GM19395 (cell line): ENCODE measurements at regions not wholly inside any gene's neighbourhood (a gene's known extent, or its start where the extent isn't known, plus 50 kb on each side); places are given as distances from the start of the nearest gene placed in this dataset.

Experiments used
- ATAC-seq: cut with Tn5 transposase; IDR thresholded peaks from one replicate; pipeline ENCODE4 v1.9.1; 2021; ENCODE audit warnings: mild to moderate bottlenecking, moderate library complexity; ENCODE audit not compliant: unreplicated experiment

DNA sequence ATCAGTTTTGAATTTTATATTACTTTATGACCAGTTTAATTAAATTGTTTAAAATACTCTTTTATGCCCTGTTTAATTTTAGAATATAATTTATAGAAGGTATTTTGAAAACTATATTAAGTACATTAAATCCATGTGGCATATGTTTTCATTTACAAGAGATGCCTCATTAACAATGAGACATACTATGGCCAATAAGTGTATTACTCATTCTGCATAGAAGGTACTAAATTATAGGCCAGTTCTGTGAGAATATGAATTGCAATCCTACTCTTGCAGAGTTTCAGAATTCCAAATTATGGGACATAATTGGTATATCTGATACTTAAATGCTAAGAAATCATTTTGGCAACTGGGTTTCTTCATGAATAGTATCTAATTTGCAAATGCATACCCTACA lies 951.1 kb downstream of the FAT4 start:
- no peak for ATAC-seq

DNA sequence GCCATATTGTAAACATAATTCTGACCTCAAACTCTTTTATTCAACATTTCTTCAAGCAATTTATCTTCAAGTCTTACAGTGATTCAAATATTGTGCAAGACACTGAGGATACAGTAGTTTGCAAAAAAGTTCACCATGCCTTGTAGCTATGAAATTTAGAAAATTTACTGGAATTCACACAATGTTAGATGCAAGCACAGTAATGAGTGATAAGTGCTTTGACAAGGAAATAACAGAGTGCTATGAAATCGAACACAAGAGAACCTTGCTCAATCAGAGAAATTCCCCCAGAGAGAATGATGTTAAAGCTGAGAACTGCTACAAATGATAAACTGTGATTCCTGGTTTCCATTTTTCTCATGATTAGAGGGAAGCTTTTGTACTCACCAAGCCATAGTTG lies 952.9 kb downstream of the FAT4 start:
- ATAC-seq: no peak

DNA sequence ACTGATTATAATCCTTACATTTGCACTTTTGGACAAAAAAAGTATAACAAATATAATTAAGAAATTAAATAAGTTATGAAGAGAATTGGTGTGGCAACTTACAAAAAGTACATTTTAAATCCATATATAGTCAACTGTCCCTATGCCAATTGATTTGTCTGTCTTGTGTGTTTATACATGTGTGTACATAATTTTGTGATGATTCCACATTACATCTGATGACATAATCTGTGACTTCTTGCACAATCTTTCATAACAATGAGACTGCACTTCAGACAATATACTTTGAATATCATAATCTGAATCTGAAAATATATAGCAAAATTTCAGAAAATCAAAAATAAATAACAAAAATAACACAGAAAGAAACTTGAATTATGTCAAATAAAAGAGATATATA lies 953.4 kb downstream of the FAT4 start:
- no peak for ATAC-seq

DNA sequence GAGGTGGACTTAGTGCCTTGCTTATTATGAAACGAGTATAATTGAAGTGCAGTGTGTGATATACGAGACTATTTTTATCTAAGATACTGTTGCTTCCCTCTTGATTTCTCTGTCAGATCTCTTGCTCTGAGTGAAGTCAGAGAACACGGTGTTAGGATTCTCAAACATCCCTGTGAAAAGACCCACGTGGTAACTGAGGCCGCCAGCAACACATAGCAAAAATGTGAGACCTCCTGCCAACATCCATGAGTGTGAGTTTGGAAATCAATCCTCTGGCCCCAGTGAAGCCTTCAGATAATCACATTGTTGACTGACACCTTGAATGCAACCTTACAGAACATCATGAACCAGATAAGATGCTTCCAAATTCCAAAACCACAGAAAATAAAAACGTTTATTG lies 954.4 kb downstream of the FAT4 start:
- no peak for ATAC-seq

DNA sequence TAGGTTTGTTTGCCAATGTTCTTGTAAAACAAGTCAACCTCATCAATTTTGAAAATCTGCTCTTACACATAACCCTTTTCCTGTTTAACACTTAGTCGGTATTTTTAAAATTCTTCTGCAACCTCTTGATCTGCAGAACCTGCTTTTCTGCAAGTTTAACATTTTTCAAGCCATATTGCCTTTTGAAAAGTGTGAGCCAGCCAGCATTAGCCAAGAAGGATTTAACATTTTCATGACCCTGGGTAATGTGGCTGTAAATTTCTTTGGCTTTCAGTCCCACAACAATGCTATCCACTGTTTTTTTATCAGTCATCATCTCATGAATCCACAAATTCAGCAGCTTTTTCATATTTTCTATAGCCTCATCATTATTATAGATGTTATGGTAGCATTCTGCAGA lies 956.5 kb downstream of the FAT4 start:
- no peak for ATAC-seq

DNA sequence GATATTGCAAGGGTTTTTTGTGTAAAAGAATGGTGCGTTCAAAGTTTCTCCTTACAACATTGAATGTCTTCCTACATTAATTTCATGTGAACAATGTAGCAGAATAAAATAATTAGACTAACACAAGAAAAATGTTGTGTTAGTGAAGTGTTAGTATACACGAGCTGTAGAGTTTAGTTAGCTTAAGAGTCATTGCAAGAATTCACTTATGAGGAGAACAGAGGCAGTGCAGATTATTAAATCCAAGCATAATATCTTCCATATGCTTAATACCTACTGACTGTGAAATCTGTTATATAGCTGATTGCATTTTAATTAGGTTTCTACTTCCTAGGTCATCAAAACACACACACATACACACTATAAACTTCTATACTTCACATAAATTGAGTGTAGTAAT lies 959.0 kb downstream of the FAT4 start:
- no peak for ATAC-seq

DNA sequence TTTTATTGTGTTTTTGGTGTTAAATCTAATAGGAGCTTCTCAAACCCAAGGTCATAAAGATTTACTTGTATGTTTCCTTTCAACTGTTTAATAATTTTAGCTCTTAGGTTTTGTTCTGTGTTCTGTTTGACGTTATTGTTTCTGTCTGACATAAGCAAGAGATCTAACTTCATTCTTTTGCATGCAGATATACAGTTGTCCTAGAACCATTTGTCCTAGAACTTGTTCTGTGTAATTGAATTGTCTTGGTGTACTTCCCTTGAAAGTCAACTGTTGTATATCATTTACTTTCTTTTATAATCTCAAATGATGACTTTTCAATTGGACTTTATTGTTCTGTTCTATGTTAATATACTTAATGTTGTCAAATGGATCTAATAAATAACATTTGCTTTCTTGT lies 977.1 kb downstream of the FAT4 start:
- no peak for ATAC-seq

DNA sequence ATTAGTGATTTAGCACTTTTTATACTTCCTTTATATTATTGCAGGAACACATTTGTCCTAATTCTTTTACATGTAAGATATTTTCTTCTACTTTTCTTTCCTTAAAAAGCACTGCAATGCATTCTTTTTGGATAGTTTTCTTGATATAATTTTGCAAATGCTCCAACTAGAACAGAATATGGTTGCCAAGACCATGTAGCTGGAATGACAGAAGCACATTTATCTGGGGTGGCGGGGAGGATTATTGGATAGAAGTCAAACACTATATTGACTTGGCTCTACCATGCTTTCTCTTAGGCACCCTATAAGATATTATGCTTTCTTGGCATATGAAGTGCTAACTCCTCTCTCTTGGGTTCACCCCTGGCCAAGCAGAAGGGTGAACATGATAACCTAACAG lies 983.5 kb downstream of the FAT4 start:
- ATAC-seq: no peak

DNA sequence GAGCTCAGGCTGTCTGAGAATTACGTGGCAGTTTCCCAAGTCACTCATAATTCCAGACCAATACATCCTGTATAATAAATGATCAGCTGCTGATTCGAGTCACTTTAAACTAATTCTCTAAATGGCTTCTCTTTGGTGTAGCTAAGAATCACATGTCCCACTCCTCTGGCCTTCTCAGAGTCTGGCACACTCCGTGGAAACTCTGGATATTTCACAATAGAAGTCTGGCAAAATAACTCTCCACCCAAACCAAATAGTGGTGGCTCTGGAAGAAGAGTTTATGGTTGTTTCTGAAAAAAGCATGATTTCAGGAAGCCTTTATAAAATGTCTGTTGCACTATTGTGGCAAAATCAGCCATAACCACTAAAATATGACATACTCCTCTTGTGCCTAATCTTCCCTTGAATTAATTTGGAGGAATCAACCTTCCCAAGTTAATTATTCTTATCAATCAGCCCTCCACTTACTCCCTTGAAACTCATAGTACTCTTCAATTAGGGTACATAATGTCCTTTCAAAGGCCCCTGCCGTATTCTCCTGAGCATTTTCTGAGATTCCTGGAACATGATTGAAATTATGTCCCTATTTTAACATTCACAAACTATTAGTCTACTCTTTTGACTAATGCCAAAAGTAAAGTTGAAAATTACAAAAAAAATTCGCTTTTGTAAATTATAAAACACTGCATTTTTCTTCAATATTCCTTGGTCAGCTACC lies 991.6 kb downstream of the FAT4 start:
- ATAC-seq: no peak

DNA sequence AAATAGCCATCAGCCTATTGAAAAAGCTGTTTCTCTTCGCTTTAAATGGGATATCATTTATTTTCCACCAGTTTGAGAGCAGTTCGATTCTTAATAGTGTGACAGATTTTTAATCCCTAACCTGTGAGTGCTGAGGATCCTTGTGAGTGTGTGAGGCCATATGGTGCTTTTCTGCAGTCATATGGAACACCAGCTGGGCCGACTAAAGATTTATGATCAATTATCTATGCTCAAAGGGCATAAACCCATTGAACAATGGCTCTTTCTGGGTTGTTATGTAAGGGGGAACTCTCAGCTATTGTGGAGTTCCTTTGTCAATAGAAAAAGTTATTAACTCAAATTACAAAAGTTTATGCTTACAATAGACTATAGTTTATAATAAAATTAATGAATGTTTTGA lies 1003.6 kb downstream of the FAT4 start:
- no peak for ATAC-seq

DNA sequence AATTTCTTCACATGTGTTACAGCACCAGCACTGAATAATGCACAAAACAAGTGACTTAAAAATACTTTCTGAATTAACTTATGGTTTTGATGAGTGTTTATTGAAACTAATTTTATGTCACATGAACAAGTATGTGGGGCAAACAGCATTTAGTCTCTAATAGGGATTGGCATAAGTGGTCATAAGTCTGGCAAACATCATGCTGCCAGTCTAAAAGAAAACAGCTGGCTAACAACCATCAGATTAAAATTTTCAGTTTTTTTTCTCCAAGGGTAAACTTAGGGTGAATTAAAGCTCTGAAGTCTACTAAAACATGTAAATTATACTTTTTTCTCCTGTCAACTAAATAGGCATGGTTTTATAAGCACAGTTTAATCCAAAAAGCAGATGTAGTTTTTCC lies 1014.2 kb downstream of the FAT4 start:
- ATAC-seq: no peak

DNA sequence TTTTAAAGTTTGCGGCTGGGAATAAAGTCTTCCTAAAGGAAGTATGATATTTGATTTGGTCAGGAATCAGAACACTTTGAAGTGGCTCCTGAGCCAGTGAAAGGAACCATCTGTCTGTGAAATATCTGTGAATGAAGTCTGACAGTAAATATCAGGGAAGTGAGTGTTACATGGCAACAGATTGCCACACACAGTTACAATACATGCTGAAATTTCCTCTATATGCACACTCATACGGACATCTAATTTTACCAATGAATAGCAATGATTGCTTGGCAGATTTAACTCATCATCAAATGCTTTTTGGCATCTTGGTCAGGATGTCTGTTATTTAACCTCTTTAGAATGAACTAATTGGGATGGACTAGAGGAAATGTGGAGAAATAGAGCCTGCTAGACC lies 1023.8 kb downstream of the FAT4 start:
- no peak for ATAC-seq

DNA sequence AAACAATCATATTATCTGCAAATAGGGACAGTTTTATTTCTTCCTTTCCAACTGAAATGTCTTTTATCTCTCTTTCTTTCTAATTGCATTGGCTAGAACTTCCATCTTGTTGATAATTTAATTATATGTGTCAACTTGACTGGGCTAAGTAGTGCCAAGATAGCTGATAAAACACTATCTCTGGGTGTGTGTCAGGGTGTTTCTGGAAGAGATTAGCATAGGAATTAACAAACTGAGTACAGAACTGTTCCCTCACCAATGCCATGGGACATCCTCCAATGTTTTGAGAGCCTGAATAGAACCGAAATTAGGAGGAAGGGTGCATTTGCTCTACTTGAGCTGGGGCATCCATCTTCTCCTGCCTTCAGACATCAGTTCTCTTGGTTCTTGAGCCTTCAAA lies 1027.2 kb downstream of the FAT4 start:
- no peak for ATAC-seq

DNA sequence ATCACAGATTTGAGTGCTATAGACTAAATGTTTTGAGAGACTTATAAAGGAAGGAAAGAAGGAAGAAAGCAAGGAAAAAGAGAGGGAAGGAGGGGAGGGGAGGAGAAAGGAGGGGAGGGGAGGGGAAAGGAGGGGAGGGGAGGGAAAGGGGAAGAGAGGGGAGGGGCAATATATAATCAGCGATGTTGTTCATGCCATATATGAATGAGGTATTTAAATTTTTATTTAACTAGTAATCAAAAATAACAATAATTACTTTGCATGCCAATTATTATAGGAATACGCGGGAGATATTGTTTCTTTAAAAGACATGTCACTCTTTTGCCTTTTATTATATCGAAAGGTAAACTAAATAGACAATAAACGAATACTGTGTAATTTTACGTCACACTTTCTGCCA lies 1029.7 kb downstream of the FAT4 start:
- ATAC-seq: no peak

DNA sequence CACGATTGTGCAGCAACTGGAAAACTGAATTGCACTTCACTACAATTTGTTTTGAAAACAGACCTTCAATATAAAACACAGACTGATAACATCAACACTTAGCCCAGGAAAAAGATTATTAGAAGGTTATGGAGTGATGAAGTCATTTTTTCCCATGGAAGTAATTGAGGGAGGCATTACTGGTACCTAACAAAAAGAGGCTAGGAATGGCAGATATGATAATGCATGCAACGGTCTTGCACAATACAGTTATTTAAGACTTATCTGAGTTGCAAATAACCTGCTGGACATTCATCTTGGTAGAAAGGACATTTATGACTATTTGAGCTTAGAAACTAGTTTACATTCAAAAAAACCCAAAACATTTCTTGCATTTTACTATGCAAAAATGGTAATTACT lies 1031.9 kb downstream of the FAT4 start:
- ATAC-seq: no peak

DNA sequence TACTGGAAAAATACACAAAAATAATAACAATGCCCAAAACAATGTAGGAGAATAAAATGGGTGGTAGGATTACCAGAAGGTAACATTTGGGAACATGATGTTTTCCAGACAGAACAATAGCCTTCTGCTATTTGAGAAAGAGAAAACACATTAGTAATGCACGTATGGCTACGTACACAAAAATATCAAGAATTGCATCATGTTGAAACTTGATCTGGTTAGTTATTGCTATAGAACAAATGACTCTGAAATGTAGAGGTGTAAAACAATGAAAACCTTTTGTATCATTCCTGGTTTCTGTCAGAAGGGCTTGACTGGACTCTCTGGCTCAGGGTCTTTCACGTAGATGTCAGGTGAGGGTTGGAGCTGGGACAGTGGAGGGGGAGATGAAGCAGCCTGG lies 1040.0 kb downstream of the FAT4 start:
- ATAC-seq: no peak

DNA sequence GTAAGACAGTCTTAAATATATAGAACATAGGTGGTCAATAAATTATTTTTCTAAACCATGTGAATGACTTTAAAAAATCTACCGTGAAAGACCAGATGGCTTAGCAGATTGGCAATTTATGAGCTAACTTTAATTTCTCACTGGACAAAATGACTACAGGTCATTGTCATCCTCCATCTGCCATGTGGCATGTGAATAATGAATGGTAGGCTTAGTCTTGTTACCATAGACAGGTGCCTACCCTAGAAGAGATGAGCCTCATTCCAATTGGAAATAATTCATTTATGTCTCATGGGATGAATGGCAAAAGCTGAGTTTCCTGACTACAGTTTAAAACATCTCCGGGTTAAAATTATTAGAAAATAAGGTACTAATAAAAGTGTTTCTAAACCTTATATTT lies 1043.3 kb downstream of the FAT4 start:
- no peak for ATAC-seq

DNA sequence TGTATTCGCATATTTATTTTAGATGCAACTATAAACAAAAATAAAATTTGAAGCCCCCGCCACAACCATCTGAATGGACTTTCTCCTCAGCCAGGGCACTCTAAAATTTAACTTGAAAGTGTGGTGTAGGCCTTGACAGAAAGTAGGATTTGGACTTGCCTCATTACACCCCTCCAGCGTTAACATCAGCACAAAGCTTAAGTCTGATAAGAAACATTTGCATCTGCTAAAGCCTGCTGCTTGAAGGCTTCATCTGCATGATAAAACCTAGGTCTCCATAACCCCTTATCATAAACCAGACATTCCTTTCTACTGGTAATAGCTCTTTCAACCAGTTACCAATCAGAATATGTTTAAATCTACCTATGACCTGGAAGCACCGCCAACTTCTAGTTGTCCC lies 1046.5 kb downstream of the FAT4 start:
- no peak for ATAC-seq

DNA sequence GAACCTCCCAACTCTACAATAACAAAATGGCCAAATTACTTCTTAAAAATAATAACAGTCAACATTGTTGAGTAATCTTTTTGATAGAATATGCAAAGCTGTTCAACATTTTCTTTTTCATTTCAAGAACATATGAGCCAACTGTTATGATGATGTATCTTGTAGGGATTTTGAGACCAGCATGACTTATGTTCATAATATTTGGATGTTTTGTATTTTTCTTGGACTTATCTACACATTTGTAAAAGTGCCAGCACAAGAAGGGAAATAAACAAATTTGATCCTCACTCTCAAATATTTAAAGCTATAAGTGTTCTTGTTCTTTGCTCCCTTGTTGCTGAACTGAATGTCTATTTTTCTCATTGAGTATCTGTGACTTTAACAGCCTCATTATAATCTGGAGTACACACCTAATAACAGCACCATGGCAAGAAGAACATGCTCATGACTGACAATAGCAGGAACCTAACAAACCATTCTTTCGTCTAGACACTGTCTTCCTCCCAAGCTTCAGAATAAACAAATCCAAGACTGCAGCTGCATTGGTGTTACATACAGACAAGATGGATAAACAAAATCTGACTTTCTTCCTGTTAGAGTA lies 1049.7 kb downstream of the FAT4 start:
- ATAC-seq: no peak

DNA sequence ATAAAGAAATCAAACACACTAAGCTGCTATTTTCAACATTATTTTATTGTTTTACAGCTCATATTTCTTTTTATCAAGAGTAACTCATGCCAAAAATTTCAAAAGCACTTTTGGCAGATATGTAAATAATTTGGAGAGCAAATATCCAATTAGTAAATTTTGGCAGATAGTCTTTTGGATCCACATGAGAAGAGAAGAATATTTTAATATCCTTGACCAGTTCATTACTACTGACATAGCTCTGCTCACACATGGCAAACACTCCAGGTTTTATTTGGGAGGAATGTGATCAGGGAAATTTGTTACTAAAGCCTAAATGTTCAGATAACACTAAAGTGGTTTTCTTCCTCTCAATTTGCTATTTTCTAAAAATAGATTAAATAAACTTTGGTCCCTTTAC lies 1054.3 kb downstream of the FAT4 start:
- no peak for ATAC-seq

DNA sequence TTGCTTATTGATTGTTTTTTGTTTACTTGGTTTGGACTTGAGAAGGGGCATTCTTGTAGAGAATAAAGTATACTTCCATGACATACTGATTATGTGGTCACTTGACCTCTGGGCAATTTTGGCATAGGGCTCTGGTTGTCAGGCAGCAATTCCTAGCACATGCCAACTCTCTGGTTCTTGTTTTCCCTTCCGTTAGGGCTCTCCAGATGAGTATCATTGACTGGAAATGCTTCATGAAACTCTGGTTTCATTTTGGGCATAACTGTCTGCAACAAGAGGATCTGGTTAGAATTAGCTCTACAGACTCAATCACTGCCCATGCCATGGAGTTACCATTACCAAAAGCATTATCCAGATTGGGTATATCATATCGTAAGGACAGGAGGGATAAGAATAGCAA lies 1057.9 kb downstream of the FAT4 start:
- no peak for ATAC-seq

DNA sequence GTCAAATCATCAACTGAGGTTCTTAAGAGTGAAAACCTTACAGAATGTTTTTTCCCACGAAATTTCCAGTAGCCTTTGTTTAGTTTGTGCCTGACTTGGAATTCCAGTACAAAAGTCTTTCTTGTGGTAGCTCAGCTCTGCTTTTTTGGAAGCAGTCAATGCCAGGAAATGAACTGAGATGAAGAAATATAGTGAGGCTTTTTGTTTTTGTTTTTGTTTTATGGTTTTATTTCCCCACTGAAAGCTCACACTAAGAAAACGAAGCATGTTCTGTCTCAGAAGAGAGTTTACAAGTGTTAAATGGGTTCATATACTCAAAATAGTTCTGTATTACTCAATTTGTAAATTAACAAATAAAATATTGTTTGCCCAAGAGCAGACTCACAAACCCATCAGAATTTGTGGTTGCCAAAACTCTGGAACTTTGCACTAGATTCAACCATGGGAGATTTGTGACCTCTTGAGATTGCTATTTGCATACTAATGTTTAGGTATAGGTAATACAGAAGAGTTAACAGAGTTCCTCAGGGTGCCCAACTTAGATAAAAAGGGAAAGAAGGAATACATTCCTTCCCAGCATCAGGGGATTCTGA lies 1060.8 kb downstream of the FAT4 start:
- ATAC-seq: no peak

DNA sequence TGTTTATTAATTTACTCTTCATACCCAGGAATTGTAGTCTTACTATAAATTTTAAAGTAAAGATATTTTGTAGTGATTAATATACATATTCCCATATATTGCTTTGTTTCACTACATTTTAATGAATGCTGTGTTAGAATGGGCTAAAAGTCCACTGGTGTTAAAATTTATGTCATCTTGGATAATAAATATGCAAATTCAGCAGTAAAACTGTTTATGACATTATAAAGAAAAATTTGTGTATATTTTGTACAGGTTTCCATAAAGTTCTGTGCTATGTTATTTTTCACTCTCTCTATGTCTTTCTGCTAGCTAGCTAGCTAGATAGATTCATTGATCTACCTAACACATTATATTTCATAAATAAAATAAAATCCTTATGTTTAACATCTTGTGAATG lies 1071.2 kb downstream of the FAT4 start:
- ATAC-seq: no peak
